ENCODE measurements at regions not wholly inside any gene's neighbourhood (a gene's known extent, or its start where the extent isn't known, plus 50 kb on each side); places are given as distances from the start of the nearest gene placed in this dataset.

GRCh38 chr2:7356909-7357584, 439.8 kb downstream of the RNF144A start:
- Histone ChIP-seq H3K36me3 (replicated peaks in 1 of 2) (no peaks in the 10 kb centered on the region), H3K27me3 (no peaks in the 10 kb centered on the region), H3K4me3 (no peak overlapping the region), H3K9me3 (replicated peaks in 1 of 3) (no peaks in the 10 kb centered on the region), H3K4me1 (replicated peaks in 1 of 2) (no peaks in the 10 kb centered on the region), H3K27ac (no peak overlapping the region)
- 77 to 81% (median 78%) methylated on average over 7 to 11 of the region's 11 CpGs for WGBS, 4 donors
- intact Hi-C loops (cut with DNase I): no loop called here
- no peak for DNase-seq
- no peak for TF ChIP-seq CTCF (IDR thresholded peaks at IDR 0.05)
- TF ChIP-seq POLR2A (IDR thresholded peaks at IDR 0.05): no peak

- intact Hi-C loops (cut with DNase I): no loop called here
- DNase-seq: no peak
- Histone ChIP-seq H3K4me1 (replicated peaks in 1 of 2) (no peaks in the 10 kb centered on the region), H3K4me3 (no peak overlapping the region), H3K27ac (no peak overlapping the region), H3K27me3 (no peaks in the 10 kb centered on the region), H3K9me3 (replicated peaks in 1 of 3) (no peaks in the 10 kb centered on the region), H3K36me3 (replicated peaks in 1 of 2) (no peaks in the 10 kb centered on the region)
- TF ChIP-seq CTCF (IDR thresholded peaks at IDR 0.05) (no peak), POLR2A (IDR thresholded peaks at IDR 0.05) (no peak)
- 89 to 98% (median 92%) methylated on average over 2 of the region's 2 CpGs for WGBS, 4 donors
Observed at GRCh38 chr2:7357993-7358392, 440.8 kb downstream of the RNF144A start.

GRCh38 chr2:7358865-7359447, 441.7 kb downstream of the RNF144A start:
- Histone ChIP-seq H3K9me3 (replicated peaks in 1 of 3) (no peaks in the 10 kb centered on the region), H3K27ac (no peak overlapping the region), H3K36me3 (replicated peaks in 1 of 2) (no peaks in the 10 kb centered on the region), H3K27me3 (no peaks in the 10 kb centered on the region), H3K4me3 (no peak overlapping the region), H3K4me1 (replicated peaks in 1 of 2) (no peaks in the 10 kb centered on the region)
- no peak for TF ChIP-seq POLR2A (IDR thresholded peaks at IDR 0.05)
- no peak for TF ChIP-seq CTCF (IDR thresholded peaks at IDR 0.05)
- intact Hi-C loops (cut with DNase I): no loop called here
- 60 to 71% (median 66%) methylated on average over 8 of the region's 8 CpGs for WGBS, 4 donors
- no peak for DNase-seq

- Histone ChIP-seq H3K36me3 (replicated peaks in 1 of 2) (no peaks in the 10 kb centered on the region), H3K4me3 (no peak overlapping the region), H3K4me1 (replicated peaks in 1 of 2) (no peaks in the 10 kb centered on the region), H3K27ac (no peak overlapping the region), H3K27me3 (no peaks in the 10 kb centered on the region), H3K9me3 (replicated peaks in 1 of 3) (peaks cover 0 to 5% (median 0%) of the 10 kb centered on the region in 3 donors)
- WGBS, 4 donors: 59 to 92% (median 85%) methylated on average over 3 of the region's 3 CpGs
- intact Hi-C loops (cut with DNase I): no loop called here
- no peak for TF ChIP-seq POLR2A (IDR thresholded peaks at IDR 0.05)
- no peak for TF ChIP-seq CTCF (IDR thresholded peaks at IDR 0.05)
- DNase-seq: no peak
Observed at GRCh38 chr2:7363906-7364305, 446.7 kb downstream of the RNF144A start.

Data from adrenal gland (tissue), 9 donors.